ENCODE measurements at regions not wholly inside any gene's neighbourhood (a gene's known extent, or its start where the extent isn't known, plus 50 kb on each side); places are given as distances from the start of the nearest gene placed in this dataset.

GRCh38 chr9:20041697-20042081 is 252.9 kb upstream of the SLC24A2 start:
- no peak for FAIRE-seq
- no peak for TF ChIP-seq POU2F2 (IDR thresholded peaks at IDR 0.05; ENCODE audit: low read depth, low read length)
- no peak for TF ChIP-seq SPI1 (IDR thresholded peaks at IDR 0.05; ENCODE audit: low read depth, low read length)
- no peak for TF ChIP-seq PAX5 (IDR thresholded peaks at IDR 0.05; ENCODE audit: insufficient read depth, low read length, severe bottlenecking)
- TF ChIP-seq TAF1 (IDR thresholded peaks at IDR 0.05; ENCODE audit: low read depth, low read length) = no peak
- no peak for TF ChIP-seq POLR2A (IDR thresholded peaks at IDR 0.05; ENCODE audit: low read depth, low read length)
- TF ChIP-seq POLR2AphosphoS5 (IDR thresholded peaks at IDR 0.05; ENCODE audit: low read depth, low read length) = no peak
- DNase-seq (ENCODE audit: insufficient read length, low spot score) = no peak

DNA sequence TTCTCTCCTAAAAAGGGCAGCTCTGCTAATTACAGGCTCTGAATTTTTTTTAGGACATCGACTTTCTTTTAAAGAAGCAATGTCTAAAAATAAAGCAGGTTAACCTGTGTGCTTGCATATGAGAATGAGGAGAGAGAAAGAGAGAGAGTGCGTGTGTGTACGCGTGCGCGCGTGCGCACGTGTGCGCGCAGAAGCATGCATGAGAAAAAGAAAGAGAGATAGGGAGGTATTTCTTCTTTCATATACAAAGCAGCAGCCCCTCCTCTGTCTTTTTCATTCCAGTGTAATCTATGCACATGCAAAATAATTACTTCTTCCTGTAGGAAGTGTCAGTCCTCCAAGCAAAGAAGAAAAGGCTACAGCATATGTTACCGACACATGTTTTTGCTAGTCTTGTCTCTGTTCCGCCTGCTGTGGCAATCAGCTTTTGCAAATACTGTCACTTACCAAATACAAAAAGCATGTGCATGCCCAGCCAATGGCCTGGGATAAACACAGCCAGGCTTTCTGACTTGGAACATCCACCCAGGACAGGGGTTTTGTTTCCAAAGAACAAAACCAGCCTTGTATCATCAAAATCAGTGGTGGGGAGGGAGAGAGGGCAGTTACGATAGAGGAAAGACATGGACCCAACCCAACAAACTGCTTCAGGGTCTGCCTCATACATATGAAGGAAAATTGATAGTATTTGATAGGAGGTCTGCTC is 252.3 kb upstream of the SLC24A2 start:
- no peak for TF ChIP-seq POLR2AphosphoS5 (IDR thresholded peaks at IDR 0.05; ENCODE audit: low read depth, low read length)
- no peak for DNase-seq (ENCODE audit: insufficient read length, low spot score)
- FAIRE-seq = no peak

- no peak for DNase-seq (ENCODE audit: insufficient read length, low spot score)
- no peak for TF ChIP-seq POLR2A (IDR thresholded peaks at IDR 0.05; ENCODE audit: low read depth, low read length)
- TF ChIP-seq PAX5 (IDR thresholded peaks at IDR 0.05; ENCODE audit: insufficient read depth, low read length, severe bottlenecking) = no peak
- no peak for TF ChIP-seq TAF1 (IDR thresholded peaks at IDR 0.05; ENCODE audit: low read depth, low read length)
- TF ChIP-seq SPI1 (IDR thresholded peaks at IDR 0.05; ENCODE audit: low read depth, low read length) = no peak
- no peak for TF ChIP-seq POLR2AphosphoS5 (IDR thresholded peaks at IDR 0.05; ENCODE audit: low read depth, low read length)
- no peak for TF ChIP-seq POU2F2 (IDR thresholded peaks at IDR 0.05; ENCODE audit: low read depth, low read length)
- no peak for FAIRE-seq
Measured at GRCh38 chr9:20037699-20038098, 248.9 kb upstream of the SLC24A2 start.

DNA sequence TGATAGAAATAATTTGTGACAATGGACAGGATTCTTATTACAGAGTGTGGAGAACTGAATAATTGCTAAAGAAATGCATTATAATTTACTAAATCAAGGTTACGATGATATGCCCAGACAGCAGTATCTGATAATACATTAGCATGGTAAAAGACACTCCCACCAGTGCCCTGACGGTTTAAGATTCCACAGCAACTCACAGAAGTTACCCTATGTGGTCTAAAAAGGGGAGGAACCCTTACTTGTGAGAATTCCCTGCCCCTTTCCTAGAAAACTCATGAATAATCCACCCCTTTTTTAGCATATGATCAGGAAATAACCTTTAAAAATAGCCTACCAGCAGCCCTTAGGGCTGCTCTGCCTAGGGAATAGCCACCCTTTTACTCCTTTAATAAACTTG is 244.7 kb upstream of the SLC24A2 start:
- no peak for FAIRE-seq
- TF ChIP-seq POLR2A (IDR thresholded peaks at IDR 0.05; ENCODE audit: low read depth, low read length) = no peak
- TF ChIP-seq POLR2AphosphoS5 (IDR thresholded peaks at IDR 0.05; ENCODE audit: low read depth, low read length) = no peak
- no peak for TF ChIP-seq SPI1 (IDR thresholded peaks at IDR 0.05; ENCODE audit: low read depth, low read length)
- no peak for TF ChIP-seq POU2F2 (IDR thresholded peaks at IDR 0.05; ENCODE audit: low read depth, low read length)
- no peak for TF ChIP-seq TAF1 (IDR thresholded peaks at IDR 0.05; ENCODE audit: low read depth, low read length)
- TF ChIP-seq PAX5 (IDR thresholded peaks at IDR 0.05; ENCODE audit: insufficient read depth, low read length, severe bottlenecking) = no peak

GRCh38 chr9:20032413-20033006 is 243.7 kb upstream of the SLC24A2 start:
- TF ChIP-seq TAF1 (IDR thresholded peaks at IDR 0.05; ENCODE audit: low read depth, low read length) (no peak), SPI1 (IDR thresholded peaks at IDR 0.05; ENCODE audit: low read depth, low read length) (no peak), POU2F2 (IDR thresholded peaks at IDR 0.05; ENCODE audit: low read depth, low read length) (no peak), POLR2AphosphoS5 (IDR thresholded peaks at IDR 0.05; ENCODE audit: low read depth, low read length) (no peak), POLR2A (IDR thresholded peaks at IDR 0.05; ENCODE audit: low read depth, low read length) (no peak), PAX5 (IDR thresholded peaks at IDR 0.05; ENCODE audit: insufficient read depth, low read length, severe bottlenecking) (no peak)
- no peak for FAIRE-seq
- no peak for DNase-seq (ENCODE audit: insufficient read length, low spot score)

More for the DNA sequence above, 244.7 kb upstream of the SLC24A2 start:
- DNase-seq (ENCODE audit: insufficient read length, low spot score) = no peak

DNA sequence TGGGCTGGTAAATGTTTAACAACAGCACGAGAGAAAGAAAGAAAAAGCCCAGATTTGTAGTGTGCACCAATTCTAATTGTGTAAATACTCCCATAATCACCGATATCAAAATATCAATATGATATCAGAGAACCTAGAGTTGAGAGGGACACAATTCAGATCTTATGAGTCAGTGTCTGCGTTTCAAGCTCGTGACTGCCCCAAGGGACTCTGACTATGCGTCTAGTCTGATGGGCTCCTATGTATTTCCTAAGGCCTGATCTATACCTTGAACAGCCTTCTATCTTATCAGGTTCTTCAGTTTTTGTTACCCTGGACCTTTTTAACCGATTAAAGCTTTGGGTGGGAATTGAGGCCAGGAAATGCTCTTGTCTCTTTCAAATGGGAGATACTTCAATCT is 243.0 kb upstream of the SLC24A2 start:
- TF ChIP-seq POU2F2 (IDR thresholded peaks at IDR 0.05; ENCODE audit: low read depth, low read length) = no peak
- no peak for TF ChIP-seq POLR2A (IDR thresholded peaks at IDR 0.05; ENCODE audit: low read depth, low read length)
- no peak for TF ChIP-seq SPI1 (IDR thresholded peaks at IDR 0.05; ENCODE audit: low read depth, low read length)
- TF ChIP-seq POLR2AphosphoS5 (IDR thresholded peaks at IDR 0.05; ENCODE audit: low read depth, low read length) = no peak
- no peak for TF ChIP-seq TAF1 (IDR thresholded peaks at IDR 0.05; ENCODE audit: low read depth, low read length)
- TF ChIP-seq PAX5 (IDR thresholded peaks at IDR 0.05; ENCODE audit: insufficient read depth, low read length, severe bottlenecking) = no peak
- FAIRE-seq = no peak
- no peak for DNase-seq (ENCODE audit: insufficient read length, low spot score)

DNA sequence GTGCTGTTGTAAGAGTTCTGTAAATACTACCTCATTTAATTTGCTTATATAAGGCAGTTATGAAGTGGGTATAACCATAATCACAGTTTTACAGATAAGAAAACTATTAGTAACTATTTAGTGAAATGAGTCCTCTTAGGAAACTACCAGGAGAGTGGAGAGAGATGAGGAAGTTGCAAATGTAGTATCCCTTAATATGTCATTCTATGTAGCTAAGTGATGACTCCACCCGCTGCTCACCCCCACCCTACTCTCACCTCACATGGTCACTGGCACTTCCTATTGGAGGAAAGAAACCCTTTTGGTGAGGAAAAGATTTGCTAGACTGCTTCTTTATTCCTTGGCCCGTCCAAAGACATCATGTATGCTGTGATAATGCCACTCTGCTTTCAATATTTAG is 241.8 kb upstream of the SLC24A2 start:
- DNase-seq (ENCODE audit: insufficient read length, low spot score) = no peak
- no peak for TF ChIP-seq TAF1 (IDR thresholded peaks at IDR 0.05; ENCODE audit: low read depth, low read length)
- no peak for TF ChIP-seq SPI1 (IDR thresholded peaks at IDR 0.05; ENCODE audit: low read depth, low read length)
- TF ChIP-seq PAX5 (IDR thresholded peaks at IDR 0.05; ENCODE audit: insufficient read depth, low read length, severe bottlenecking) = no peak
- no peak for TF ChIP-seq POLR2A (IDR thresholded peaks at IDR 0.05; ENCODE audit: low read depth, low read length)
- no peak for TF ChIP-seq POLR2AphosphoS5 (IDR thresholded peaks at IDR 0.05; ENCODE audit: low read depth, low read length)
- TF ChIP-seq POU2F2 (IDR thresholded peaks at IDR 0.05; ENCODE audit: low read depth, low read length) = no peak
- no peak for FAIRE-seq

DNA sequence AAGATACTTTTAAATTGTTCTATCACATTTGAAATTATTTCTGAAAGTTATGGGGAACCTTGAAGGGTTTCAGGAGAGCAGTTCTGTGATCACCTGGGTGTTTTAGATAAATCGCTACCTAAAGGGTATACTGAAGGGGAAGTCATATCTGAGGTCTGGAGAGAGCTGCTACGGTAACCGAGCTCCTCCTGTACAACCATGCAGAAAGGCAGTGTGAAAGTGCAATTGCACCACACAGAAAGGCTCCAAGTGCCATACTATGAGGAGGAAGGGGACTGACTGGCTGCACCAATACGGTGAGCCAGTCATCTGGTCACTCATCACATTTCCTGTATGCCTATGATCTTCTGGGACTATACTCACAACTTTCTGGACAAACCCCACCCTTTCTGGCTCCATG is 241.4 kb upstream of the SLC24A2 start:
- FAIRE-seq (no peak), DNase-seq (ENCODE audit: insufficient read length, low spot score) (no peak)
- TF ChIP-seq PAX5 (IDR thresholded peaks at IDR 0.05; ENCODE audit: insufficient read depth, low read length, severe bottlenecking) (no peak), POU2F2 (IDR thresholded peaks at IDR 0.05; ENCODE audit: low read depth, low read length) (no peak), POLR2A (IDR thresholded peaks at IDR 0.05; ENCODE audit: low read depth, low read length) (no peak), SPI1 (IDR thresholded peaks at IDR 0.05; ENCODE audit: low read depth, low read length) (no peak), TAF1 (IDR thresholded peaks at IDR 0.05; ENCODE audit: low read depth, low read length) (no peak), POLR2AphosphoS5 (IDR thresholded peaks at IDR 0.05; ENCODE audit: low read depth, low read length) (no peak)

GRCh38 chr9:20028849-20029231 is 240.0 kb upstream of the SLC24A2 start:
- no peak for DNase-seq (ENCODE audit: insufficient read length, low spot score)
- no peak for FAIRE-seq
- no peak for TF ChIP-seq TAF1 (IDR thresholded peaks at IDR 0.05; ENCODE audit: low read depth, low read length)
- no peak for TF ChIP-seq POU2F2 (IDR thresholded peaks at IDR 0.05; ENCODE audit: low read depth, low read length)
- TF ChIP-seq PAX5 (IDR thresholded peaks at IDR 0.05; ENCODE audit: insufficient read depth, low read length, severe bottlenecking) = no peak
- TF ChIP-seq POLR2AphosphoS5 (IDR thresholded peaks at IDR 0.05; ENCODE audit: low read depth, low read length) = no peak
- TF ChIP-seq POLR2A (IDR thresholded peaks at IDR 0.05; ENCODE audit: low read depth, low read length) = no peak
- no peak for TF ChIP-seq SPI1 (IDR thresholded peaks at IDR 0.05; ENCODE audit: low read depth, low read length)

All from GM12891 (cell line).